GM23338 (cell line): ENCODE measurements at regions not wholly inside any gene's neighbourhood (a gene's known extent, or its start where the extent isn't known, plus 50 kb on each side); places are given as distances from the start of the nearest gene placed in this dataset.

Source experiments
- ATAC-seq: fragments of 200-7000 bp; cut with Tn5 transposase; 3 replicates; pipeline ENCODE4 v1.9.1; 2020
- DNase-seq: peaks from one replicate; pipeline ENCODE4 v3.0.0-alpha.2; 2015; ENCODE audit warnings: low spot score
- H2AFZ ChIP-seq: fragments of 200-600 bp; sonication (generic); 2 replicates; pipeline ENCODE4 v1.8.0; 2016; ENCODE audit warnings: antibody characterized with exemption, mild to moderate bottlenecking, moderate library complexity
- H3F3A ChIP-seq: fragments of 200-600 bp; sonication (generic); replicated peaks from 2 replicates; pipeline ENCODE4 v1.8.0; 2017; ENCODE audit warnings: antibody characterized with exemption, mixed run types, low read depth
- H3K27ac ChIP-seq: fragments of 200-600 bp; sonication (generic); 2 replicates; pipeline ENCODE4 v1.6.1; 2016; ENCODE audit warnings: low read depth
- H3K27me3 ChIP-seq: fragments of 200-600 bp; sonication (generic); 2 replicates; pipeline ENCODE4 v1.8.0; 2016; ENCODE audit warnings: mild to moderate bottlenecking, mixed run types, moderate library complexity; ENCODE audit not compliant: insufficient read depth
- H3K36me3 ChIP-seq: fragments of 200-600 bp; sonication (generic); 2 replicates; pipeline ENCODE4 v1.8.0; 2016; ENCODE audit warnings: mild to moderate bottlenecking; ENCODE audit not compliant: insufficient read depth
- H3K4me1 ChIP-seq: fragments of 200-600 bp; sonication (generic); 2 replicates; pipeline ENCODE4 v1.8.0; 2016; ENCODE audit warnings: mild to moderate bottlenecking, moderate library complexity; ENCODE audit not compliant: insufficient read depth
- H3K4me2 ChIP-seq: fragments of 200-600 bp; sonication (generic); 2 replicates; pipeline ENCODE4 v1.7.1; 2017; ENCODE audit warnings: mixed run types
- H3K4me3 ChIP-seq: fragments of 200-600 bp; sonication (generic); 2 replicates; pipeline ENCODE4 v1.6.1; 2016; ENCODE audit warnings: mixed run types
- H3K79me2 ChIP-seq: fragments of 200-600 bp; sonication (generic); replicated peaks from 2 replicates; pipeline ENCODE4 v1.8.0; 2017; ENCODE audit warnings: mild to moderate bottlenecking; ENCODE audit not compliant: insufficient read depth
- H3K9me2 ChIP-seq: fragments of 200-600 bp; sonication (generic); 2 replicates; pipeline ENCODE4 v1.8.0; 2017; ENCODE audit not compliant: insufficient read depth
- H4K20me1 ChIP-seq: fragments of 200-600 bp; sonication (generic); replicated peaks from 2 replicates; pipeline ENCODE4 v1.8.0; 2017; ENCODE audit warnings: mild to moderate bottlenecking; ENCODE audit not compliant: insufficient read depth
- H3K27ac Mint-ChIP-seq: 2 replicates; pipeline ENCODE4 v1.8.0; 2020; ENCODE audit warnings: inconsistent platforms, mild to moderate bottlenecking, moderate library complexity, mixed read lengths
- H3K27me3 Mint-ChIP-seq: 3 replicates; pipeline ENCODE4 v1.8.0; 2022; ENCODE audit warnings: low read depth, mild to moderate bottlenecking, moderate library complexity, mixed read lengths, inconsistent platforms; ENCODE audit not compliant: insufficient read depth, poor library complexity
- H3K36me3 Mint-ChIP-seq: 3 replicates; pipeline ENCODE4 v1.8.0; 2021; ENCODE audit warnings: low read depth, mild to moderate bottlenecking, inconsistent platforms, moderate library complexity, mixed read lengths
- H3K4me1 Mint-ChIP-seq: 3 replicates; pipeline ENCODE4 v1.8.0; 2020; ENCODE audit warnings: mild to moderate bottlenecking, inconsistent platforms, mixed read lengths
- H3K4me3 Mint-ChIP-seq: 3 replicates; pipeline ENCODE4 v1.8.0; 2021; ENCODE audit warnings: moderate library complexity, mild to moderate bottlenecking, inconsistent platforms, mixed read lengths
- H3K9me3 Mint-ChIP-seq: 3 replicates; pipeline ENCODE4 v1.8.0; 2020; ENCODE audit warnings: moderate library complexity, mild to moderate bottlenecking, inconsistent platforms, mixed read lengths
- CREB1 ChIP-seq: fragments of 250-450 bp; sonication (Bioruptor Pico); IDR thresholded peaks from 2 replicates; pipeline ENCODE4 v1.5.0; 2020; ENCODE audit warnings: low read depth, mild to moderate bottlenecking, moderate library complexity
- CTCF ChIP-seq, 2 experiments: fragments of 200-600 bp in 1 of 2; sonication (generic) in 1 of 2; conservative IDR thresholded peaks; 2 replicates each; pipeline versions ENCODE4 v1.5.1 to v1.6.1; 2016 to 2017; ENCODE audit warnings: antibody characterized with exemption in 2 of 2, low read depth in 2 of 2, mild to moderate bottlenecking in 2 of 2, moderate library complexity in 1 of 2
- ETS1 ChIP-seq: IDR thresholded peaks from 2 replicates; pipeline ENCODE4 v1.6.1; 2016; ENCODE audit warnings: antibody characterized with exemption
- EZH2 ChIP-seq: fragments of 200-600 bp; sonication (generic); IDR thresholded peaks from one replicate; pipeline ENCODE4 v1.8.0; 2017; ENCODE audit warnings: antibody characterized with exemption, mild to moderate bottlenecking, low read depth; ENCODE audit not compliant: unreplicated experiment
- EZH2phosphoT487 ChIP-seq: fragments of 200-600 bp; sonication (generic); IDR thresholded peaks from one replicate; pipeline ENCODE4 v1.8.1; 2018; ENCODE audit warnings: antibody characterized with exemption; ENCODE audit not compliant: unreplicated experiment
- JUNB ChIP-seq: IDR thresholded peaks from one replicate; pipeline ENCODE4 v1.6.1; 2016; ENCODE audit warnings: antibody characterized with exemption; ENCODE audit not compliant: unreplicated experiment
- NANOG ChIP-seq: IDR thresholded peaks from 2 replicates; pipeline ENCODE4 v1.6.1; 2016; ENCODE audit warnings: antibody characterized with exemption, borderline replicate concordance
- POLR2AphosphoS5 ChIP-seq: IDR thresholded peaks from 2 replicates; pipeline ENCODE4 v1.6.1; 2016; ENCODE audit warnings: antibody characterized with exemption, low read depth
- REST ChIP-seq: IDR thresholded peaks from one replicate; pipeline ENCODE4 v1.6.1; 2018; ENCODE audit warnings: antibody characterized with exemption; ENCODE audit not compliant: unreplicated experiment
- STAT1 ChIP-seq: IDR thresholded peaks from one replicate; pipeline ENCODE4 v1.6.1; 2016; ENCODE audit warnings: antibody characterized with exemption; ENCODE audit not compliant: unreplicated experiment
- ZNF114 ChIP-seq: fragments of 250-450 bp; sonication (Bioruptor Pico); IDR thresholded peaks from 2 replicates; pipeline ENCODE4 v1.5.0; 2020; ENCODE audit warnings: mild to moderate bottlenecking, moderate library complexity
- ZNF331 ChIP-seq: fragments of 250-450 bp; sonication (Bioruptor Pico); IDR thresholded peaks from 2 replicates; pipeline ENCODE4 v1.5.0; 2020; ENCODE audit warnings: low read depth, mild to moderate bottlenecking, moderate library complexity
- ZNF462 ChIP-seq: fragments of 250-450 bp; sonication (Bioruptor Pico); IDR thresholded peaks from 2 replicates; pipeline ENCODE4 v1.5.0; 2020; ENCODE audit warnings: mild to moderate bottlenecking, moderate library complexity

GRCh38 chr12:86530996-86531655 lies 274.9 kb upstream of the MGAT4C start:
- Histone ChIP-seq H3F3A (no peaks in the 10 kb centered on the region), H3K27me3 (no peaks in the 10 kb centered on the region), H3K4me1 (no peaks in the 10 kb centered on the region; the same call in none of the 2 replicates), H2AFZ (no peak overlapping the region), H3K79me2 (no peaks in the 10 kb centered on the region), H3K4me2 (no peak overlapping the region), H3K36me3 (no peaks in the 10 kb centered on the region), H3K27ac (no peak overlapping the region), H3K9me2 (no peaks in the 10 kb centered on the region; the same call in 1 of the 2 replicates), H4K20me1 (no peaks in the 10 kb centered on the region), H3K4me3 (no peak overlapping the region)
- Mint-ChIP-seq H3K27me3 (no peaks in the 10 kb centered on the region), H3K9me3 (no peaks in the 10 kb centered on the region), H3K27ac (no peak overlapping the region; the same call in 1 of the 2 replicates), H3K4me3 (no peak overlapping the region), H3K4me1 (peaks cover 4% of the 10 kb centered on the region; the same call in 2 of the 3 replicates), H3K36me3 (no peaks in the 10 kb centered on the region)
- DNase-seq, result no peak
- ATAC-seq, result no peak
- no peak for TF ChIP-seq CREB1 (CRISPR knock-in tag)
- TF ChIP-seq REST, result no peak
- TF ChIP-seq NANOG, result no peak
- TF ChIP-seq EZH2, result no peak
- TF ChIP-seq CTCF (conservative IDR thresholded peaks at IDR 0.05; ENCODE audit: low read depth in 2 of 2), result no peak
- no peak for TF ChIP-seq ZNF114
- TF ChIP-seq POLR2AphosphoS5, result no peak
- no peak for TF ChIP-seq ZNF331
- no peak for TF ChIP-seq STAT1
- TF ChIP-seq ZNF462 (CRISPR knock-in tag), result no peak
- TF ChIP-seq JUNB, result no peak
- no peak for TF ChIP-seq EZH2phosphoT487
- TF ChIP-seq ETS1, result no peak
